Neural progenitor cell (in vitro differentiated cells): ENCODE measurements at regions not wholly inside any gene's neighbourhood (a gene's known extent, or its start where the extent isn't known, plus 50 kb on each side); places are given as distances from the start of the nearest gene placed in this dataset.
A peak's percentile ranks its signal among the peaks of the same experiment; 100 is the strongest.

Experiments used
- DNase-seq: peaks from one replicate; pipeline ENCODE4 v3.0.0-alpha.2; 2016; ENCODE audit warnings: low spot score
- H2AFZ ChIP-seq: fragments of 200-600 bp; sonication (generic); replicated peaks from 2 replicates; pipeline ENCODE4 v1.6.1; 2016; ENCODE audit warnings: antibody characterized with exemption
- H3F3A ChIP-seq: fragments of 200-600 bp; sonication (generic); 2 replicates; pipeline ENCODE4 v1.6.1; 2016; ENCODE audit warnings: antibody characterized with exemption, low read depth
- H3K27ac ChIP-seq: fragments of 200-600 bp; sonication (generic); 2 replicates; pipeline ENCODE4 v1.5.1; 2016; ENCODE audit warnings: mild to moderate bottlenecking
- H3K27me3 ChIP-seq: fragments of 200-600 bp; sonication (generic); 2 replicates; pipeline ENCODE4 v1.6.1; 2016; ENCODE audit warnings: mild to moderate bottlenecking, moderate library complexity
- H3K36me3 ChIP-seq: fragments of 200-600 bp; sonication (generic); 2 replicates; pipeline ENCODE4 v1.5.1; 2016
- H3K4me1 ChIP-seq: fragments of 200-600 bp; sonication (generic); 2 replicates; pipeline ENCODE4 v1.6.1; 2016; ENCODE audit warnings: mixed run types
- H3K4me2 ChIP-seq: fragments of 200-600 bp; sonication (generic); 2 replicates; pipeline ENCODE4 v1.6.1; 2016
- H3K4me3 ChIP-seq: fragments of 200-600 bp; sonication (generic); 2 replicates; pipeline ENCODE4 v1.5.1; 2016
- H3K79me2 ChIP-seq: fragments of 200-600 bp; sonication (generic); 2 replicates; pipeline ENCODE4 v1.6.1; 2016; ENCODE audit warnings: low read depth
- H3K9ac ChIP-seq: fragments of 200-600 bp; sonication (generic); 2 replicates; pipeline ENCODE4 v1.6.1; 2016
- H3K9me3 ChIP-seq: fragments of 200-600 bp; sonication (generic); 2 replicates; pipeline ENCODE4 v1.5.1; 2016; ENCODE audit warnings: low read depth
- H4K20me1 ChIP-seq: fragments of 200-600 bp; sonication (generic); 2 replicates; pipeline ENCODE4 v1.6.1; 2016; ENCODE audit warnings: low read depth
- H3K27ac Mint-ChIP-seq: 3 replicates; pipeline ENCODE4 v1.8.0; 2021; ENCODE audit warnings: mixed read lengths
- H3K27me3 Mint-ChIP-seq: 2 replicates; pipeline ENCODE4 v1.8.0; 2022; ENCODE audit warnings: low read depth, mild to moderate bottlenecking, inconsistent platforms, moderate library complexity, mixed read lengths; ENCODE audit not compliant: insufficient read depth
- H3K36me3 Mint-ChIP-seq: 3 replicates; pipeline ENCODE4 v1.8.0; 2021; ENCODE audit warnings: mixed read lengths
- H3K4me1 Mint-ChIP-seq: 3 replicates; pipeline ENCODE4 v1.8.0; 2021; ENCODE audit warnings: mixed read lengths
- H3K4me3 Mint-ChIP-seq: 3 replicates; pipeline ENCODE4 v1.8.0; 2021; ENCODE audit warnings: mild to moderate bottlenecking, moderate library complexity, mixed read lengths
- H3K9me3 Mint-ChIP-seq: 3 replicates; pipeline ENCODE4 v1.8.0; 2020; ENCODE audit warnings: mixed read lengths
- EZH2 ChIP-seq: fragments of 200-600 bp; sonication (generic); IDR thresholded peaks from 2 replicates; pipeline ENCODE4 v1.6.1; 2017; ENCODE audit warnings: antibody characterized with exemption, mild to moderate bottlenecking, moderate library complexity
- EZH2phosphoT487 ChIP-seq: fragments of 200-600 bp; sonication (generic); IDR thresholded peaks from 2 replicates; pipeline ENCODE4 v1.6.1; 2017; ENCODE audit warnings: antibody characterized with exemption
- TF ChIP-seq, protein P1 (sequence below): fragments of 200-600 bp; sonication (generic); IDR thresholded peaks from 2 replicates; pipeline ENCODE4 v1.5.1; 2017; ENCODE audit warnings: antibody characterized with exemption, mild to moderate bottlenecking

DNA sequence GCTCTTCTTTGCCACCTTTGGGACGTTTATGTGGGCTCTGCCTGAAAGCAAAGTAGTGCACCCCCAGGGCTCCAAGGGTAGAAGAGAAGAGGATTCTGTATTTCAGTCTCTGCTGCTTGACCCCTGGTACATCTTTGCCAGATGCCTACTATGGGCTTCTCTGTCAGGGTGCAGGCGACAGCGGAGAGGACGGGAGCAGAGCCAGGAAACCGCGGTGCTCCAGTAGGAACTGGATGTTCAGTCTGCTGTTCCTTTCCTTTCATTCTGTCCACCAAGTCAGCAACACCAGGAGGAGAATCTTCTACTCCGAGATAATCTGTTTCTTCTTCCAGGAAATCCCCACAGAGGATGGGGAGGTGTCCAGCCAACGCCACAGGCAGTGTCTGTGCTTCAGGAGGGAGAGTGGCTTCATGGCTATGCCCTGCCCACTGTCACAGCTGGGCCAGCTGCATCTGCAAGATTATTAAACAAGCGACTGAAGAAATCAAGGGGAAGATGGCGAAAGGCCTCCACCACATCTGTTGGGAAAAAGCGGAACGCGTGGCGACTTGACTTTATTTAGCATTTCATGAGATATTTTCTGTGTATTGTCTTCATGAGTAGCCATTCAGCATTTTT lies 398.3 kb downstream of the IRX1 start:
- TF ChIP-seq EZH2phosphoT487 (no peak), EZH2 (no peak)
- TF ChIP-seq, protein P1, sequence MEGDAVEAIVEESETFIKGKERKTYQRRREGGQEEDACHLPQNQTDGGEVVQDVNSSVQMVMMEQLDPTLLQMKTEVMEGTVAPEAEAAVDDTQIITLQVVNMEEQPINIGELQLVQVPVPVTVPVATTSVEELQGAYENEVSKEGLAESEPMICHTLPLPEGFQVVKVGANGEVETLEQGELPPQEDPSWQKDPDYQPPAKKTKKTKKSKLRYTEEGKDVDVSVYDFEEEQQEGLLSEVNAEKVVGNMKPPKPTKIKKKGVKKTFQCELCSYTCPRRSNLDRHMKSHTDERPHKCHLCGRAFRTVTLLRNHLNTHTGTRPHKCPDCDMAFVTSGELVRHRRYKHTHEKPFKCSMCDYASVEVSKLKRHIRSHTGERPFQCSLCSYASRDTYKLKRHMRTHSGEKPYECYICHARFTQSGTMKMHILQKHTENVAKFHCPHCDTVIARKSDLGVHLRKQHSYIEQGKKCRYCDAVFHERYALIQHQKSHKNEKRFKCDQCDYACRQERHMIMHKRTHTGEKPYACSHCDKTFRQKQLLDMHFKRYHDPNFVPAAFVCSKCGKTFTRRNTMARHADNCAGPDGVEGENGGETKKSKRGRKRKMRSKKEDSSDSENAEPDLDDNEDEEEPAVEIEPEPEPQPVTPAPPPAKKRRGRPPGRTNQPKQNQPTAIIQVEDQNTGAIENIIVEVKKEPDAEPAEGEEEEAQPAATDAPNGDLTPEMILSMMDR = no peak
- no peak overlapping the region for H3K9ac ChIP-seq
- H3F3A ChIP-seq = no peaks in the 10 kb centered on the region
- H2AFZ ChIP-seq = no peak overlapping the region
- H4K20me1 ChIP-seq = no peaks in the 10 kb centered on the region
- Mint-ChIP-seq H3K27ac (peak overlapping the region; percentile 76), H3K27me3 (peaks cover 11% of the 10 kb centered on the region), H3K4me3 (no peak overlapping the region), H3K9me3 (peaks cover 10% of the 10 kb centered on the region), H3K36me3 (no peaks in the 10 kb centered on the region), H3K4me1 (peaks cover 20% of the 10 kb centered on the region)
- H3K9me3 ChIP-seq = no peaks in the 10 kb centered on the region
- H3K4me2 ChIP-seq = no peak overlapping the region
- H3K4me3 ChIP-seq = no peak overlapping the region
- H3K4me1 ChIP-seq = no peaks in the 10 kb centered on the region
- no peaks in the 10 kb centered on the region for H3K36me3 ChIP-seq
- H3K27ac ChIP-seq = no peak overlapping the region
- no peaks in the 10 kb centered on the region for H3K79me2 ChIP-seq
- no peak for DNase-seq
- no peaks in the 10 kb centered on the region for H3K27me3 ChIP-seq

DNA sequence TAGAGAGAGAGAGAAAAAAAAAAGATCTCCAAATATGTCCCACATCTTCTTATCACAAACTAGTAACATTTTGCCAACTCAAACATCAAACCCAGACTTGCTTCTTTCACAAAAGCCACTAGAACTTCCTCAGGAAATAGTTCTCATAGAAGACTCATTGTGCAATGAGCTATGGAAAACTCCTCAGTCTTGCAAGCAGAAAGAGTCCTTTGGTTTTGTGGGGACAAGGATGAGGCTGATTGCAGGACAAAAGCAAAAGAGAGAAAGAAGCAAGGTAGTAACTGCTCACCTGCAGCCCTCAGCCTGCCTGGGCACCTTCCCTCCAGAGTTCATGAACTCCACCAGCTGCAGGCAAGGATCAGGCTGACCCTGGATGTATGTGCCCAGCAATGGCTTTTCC lies 399.0 kb downstream of the IRX1 start:
- H3K36me3 ChIP-seq = no peaks in the 10 kb centered on the region
- TF ChIP-seq EZH2phosphoT487 (no peak), EZH2 (no peak)
- TF ChIP-seq, protein P1 = no peak
- H4K20me1 ChIP-seq = no peaks in the 10 kb centered on the region
- no peak for DNase-seq
- Mint-ChIP-seq H3K27me3 (peaks cover 14% of the 10 kb centered on the region), H3K27ac (no peak overlapping the region), H3K4me1 (peaks cover 20% of the 10 kb centered on the region), H3K4me3 (no peak overlapping the region), H3K36me3 (no peaks in the 10 kb centered on the region), H3K9me3 (peaks cover 10% of the 10 kb centered on the region)
- H3K27me3 ChIP-seq = no peaks in the 10 kb centered on the region
- H3K9ac ChIP-seq = no peak overlapping the region
- H3K9me3 ChIP-seq = no peaks in the 10 kb centered on the region
- no peak overlapping the region for H3K27ac ChIP-seq
- H3K4me2 ChIP-seq = no peak overlapping the region
- no peaks in the 10 kb centered on the region for H3K79me2 ChIP-seq
- no peaks in the 10 kb centered on the region for H3F3A ChIP-seq
- H3K4me3 ChIP-seq = no peak overlapping the region
- H3K4me1 ChIP-seq = no peaks in the 10 kb centered on the region
- no peak overlapping the region for H2AFZ ChIP-seq

DNA sequence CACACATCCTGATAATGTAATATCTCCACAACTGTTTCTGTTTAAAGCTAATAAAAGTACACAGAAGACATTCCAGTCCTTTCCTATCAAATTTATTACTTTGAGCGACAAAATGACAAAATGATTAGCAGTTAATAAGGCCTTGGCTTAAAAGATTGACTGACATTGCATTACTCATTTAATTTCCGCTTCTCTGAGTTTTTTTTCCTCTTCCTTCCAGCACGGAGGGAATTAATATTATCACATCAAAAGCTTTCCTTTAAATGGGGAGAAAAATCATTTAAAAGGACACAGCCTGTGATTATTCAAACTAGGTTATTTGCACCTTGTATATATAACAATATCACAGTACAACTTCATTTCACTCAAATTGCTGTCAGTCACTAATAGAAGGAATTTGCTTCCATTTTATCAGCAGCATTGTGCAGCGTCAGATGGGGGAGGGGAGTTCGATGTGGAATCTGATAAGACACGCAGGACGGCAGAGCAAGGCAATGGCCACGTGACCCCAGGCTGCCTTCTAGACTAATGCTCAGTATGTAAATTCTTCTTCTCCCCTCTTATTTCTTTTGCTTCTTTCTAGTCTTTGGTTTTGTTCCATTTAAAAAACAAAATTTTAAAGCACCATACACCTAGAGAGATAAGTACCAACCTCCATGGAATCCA lies 400.5 kb downstream of the IRX1 start:
- no peaks in the 10 kb centered on the region for H4K20me1 ChIP-seq
- TF ChIP-seq, protein P1 = no peak
- no peak for TF ChIP-seq EZH2phosphoT487
- no peak for TF ChIP-seq EZH2
- H3K27ac ChIP-seq = no peak overlapping the region
- no peak for DNase-seq
- no peaks in the 10 kb centered on the region for H3K27me3 ChIP-seq
- Mint-ChIP-seq H3K9me3 (peaks cover 10% of the 10 kb centered on the region), H3K27ac (no peak overlapping the region), H3K4me3 (no peak overlapping the region), H3K4me1 (peaks cover 20% of the 10 kb centered on the region), H3K36me3 (no peaks in the 10 kb centered on the region), H3K27me3 (peaks cover 15% of the 10 kb centered on the region)
- no peak overlapping the region for H3K9ac ChIP-seq
- H3K4me2 ChIP-seq = no peak overlapping the region
- no peaks in the 10 kb centered on the region for H3K4me1 ChIP-seq
- no peaks in the 10 kb centered on the region for H3K79me2 ChIP-seq
- no peaks in the 10 kb centered on the region for H3F3A ChIP-seq
- no peaks in the 10 kb centered on the region for H3K36me3 ChIP-seq
- no peak overlapping the region for H3K4me3 ChIP-seq
- no peaks in the 10 kb centered on the region for H3K9me3 ChIP-seq
- H2AFZ ChIP-seq = no peak overlapping the region
